Vagina (tissue), 2 donors: ENCODE measurements at regions not wholly inside any gene's neighbourhood (a gene's known extent, or its start where the extent isn't known, plus 50 kb on each side); places are given as distances from the start of the nearest gene placed in this dataset.

Experiments
- CTCF ChIP-seq, 3 experiments: fragments of 450-650 bp in 2 of 3; fragments of 200-600 bp in 1 of 3; sonication (generic) in 1 of 3; IDR thresholded peaks; one replicate each; pipeline ENCODE4 v1.5.1; 2017 to 2019; ENCODE audit warnings: antibody characterized with exemption in 3 of 3, mild to moderate bottlenecking in 2 of 3, moderate library complexity in 2 of 3
- POLR2AphosphoS5 ChIP-seq, 2 donors: sonication (generic); formaldehyde crosslinking; IDR thresholded peaks; one replicate each; pipeline ENCODE4 v1.9.0; 2017; ENCODE audit warnings: antibody characterized with exemption in 2 of 2, mild to moderate bottlenecking in 2 of 2, low read depth in 1 of 2; ENCODE audit not compliant: insufficient read depth in 1 of 2

GRCh38 chr7:45399069-45399468 is 175.1 kb upstream of the ADCY1 start:
- TF ChIP-seq POLR2AphosphoS5 (IDR thresholded peaks at IDR 0.05; ENCODE audit: insufficient read depth in 1 of 2, low read depth in 1 of 2) (no peak), CTCF (IDR thresholded peaks at IDR 0.05) (no peak)
